ENCODE measurements at regions not wholly inside any gene's neighbourhood (a gene's known extent, or its start where the extent isn't known, plus 50 kb on each side); places are given as distances from the start of the nearest gene placed in this dataset.
"Not testable (repeated sequence)": the region's sequence is repeated elsewhere in the genome, so short reads cannot be mapped to it uniquely, and the experiment has no call there.

DNA sequence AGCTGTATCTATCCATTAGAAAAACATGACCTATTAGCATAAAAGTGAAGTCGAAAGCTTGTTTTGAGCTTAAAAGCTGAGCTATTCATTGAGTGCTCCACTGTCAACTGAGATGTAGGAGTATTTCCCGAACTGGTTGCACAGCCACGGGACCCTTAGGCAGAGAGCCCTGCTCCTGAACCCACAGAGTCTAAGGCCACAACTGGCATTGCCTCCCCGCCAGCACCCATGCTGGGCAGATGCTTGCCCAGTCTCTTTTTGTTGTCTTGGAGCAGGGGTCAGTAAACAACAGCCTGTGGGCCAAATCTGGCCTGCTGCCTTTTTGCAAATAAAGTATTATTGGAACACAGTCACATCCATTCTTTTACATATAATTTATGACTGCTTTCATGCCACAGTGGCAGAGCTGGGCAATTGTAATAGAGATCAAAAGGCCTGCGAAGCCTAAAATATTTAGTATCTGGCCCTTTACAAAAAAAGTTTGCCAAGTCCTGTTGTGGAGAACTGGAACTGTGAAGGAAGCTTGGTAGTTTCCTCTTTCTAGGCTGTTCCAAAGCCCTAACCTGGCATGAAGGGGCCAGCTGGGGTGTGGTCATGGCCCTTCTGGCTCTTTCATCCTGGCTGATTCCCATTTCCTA is 58.4 kb upstream of the WAPL start:
- no peak for DNase-seq (ENCODE audit: low spot score)

DNA sequence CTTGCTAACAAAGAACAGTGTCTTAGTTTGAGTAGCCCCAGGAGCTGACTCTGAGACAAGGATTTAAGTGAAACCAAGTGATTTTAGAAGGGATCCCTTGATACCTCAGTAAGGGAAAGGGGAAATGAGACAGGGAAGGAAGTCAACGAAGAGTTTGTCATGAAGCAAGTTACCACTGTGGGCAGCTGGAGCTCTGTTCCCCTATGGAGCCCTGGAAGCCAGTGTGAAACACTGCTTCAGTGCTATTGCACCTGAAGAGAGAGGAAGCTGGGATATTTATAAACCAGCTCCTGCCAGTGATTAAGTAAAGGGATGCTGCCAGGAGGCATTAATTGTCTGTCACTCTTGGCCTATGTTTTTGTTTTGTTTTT is 58.9 kb upstream of the WAPL start:
- no peak for DNase-seq (ENCODE audit: low spot score)

GRCh38 chr10:86583983-86584382 is 62.4 kb upstream of the WAPL start:
- peak; percentile 53 for DNase-seq (ENCODE audit: low spot score)

DNA sequence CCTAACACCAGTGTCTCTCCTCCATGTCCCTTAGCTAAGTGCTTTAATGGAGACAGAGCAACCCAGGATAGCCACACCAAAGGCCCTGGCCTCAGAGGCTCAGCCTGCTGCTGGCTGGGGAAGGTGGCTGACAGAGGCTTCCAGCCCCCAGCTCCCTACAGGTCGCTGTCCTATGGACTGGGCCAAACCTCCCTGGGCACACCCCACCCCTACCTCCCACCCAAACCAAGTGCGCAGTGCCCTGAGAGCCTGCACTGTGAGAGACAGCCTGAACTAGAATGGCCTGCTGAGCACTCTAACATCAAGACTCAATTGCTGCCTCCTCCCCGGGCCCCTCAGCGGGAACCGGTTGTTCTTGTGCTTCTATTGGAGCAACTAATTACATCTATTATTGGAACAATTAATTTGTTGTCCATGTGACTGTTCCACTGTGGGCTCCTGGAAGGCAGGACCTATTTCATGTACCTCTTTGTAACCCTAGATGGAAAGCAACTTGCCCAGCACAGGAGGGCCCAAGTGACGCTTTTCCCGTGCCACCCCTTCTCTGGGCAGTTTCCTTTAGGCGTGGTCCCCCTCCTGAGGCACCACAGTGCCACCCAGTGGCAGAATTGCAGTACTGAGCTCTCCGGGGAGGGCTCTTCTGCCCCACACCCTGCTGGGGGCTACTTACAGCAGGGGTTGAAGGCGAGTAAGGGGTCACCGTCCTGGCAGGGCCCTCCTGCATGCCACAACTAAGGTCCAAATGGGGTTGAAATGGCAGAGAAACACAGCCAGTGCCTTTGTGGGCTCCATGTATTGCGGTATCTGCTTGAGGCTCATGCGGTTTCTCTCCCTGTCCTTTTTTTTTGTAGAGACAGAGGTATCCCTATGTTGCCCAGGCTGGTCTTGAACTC is 63.7 kb upstream of the WAPL start:
- DNase-seq (ENCODE audit: low spot score): peak; percentile 86

DNA sequence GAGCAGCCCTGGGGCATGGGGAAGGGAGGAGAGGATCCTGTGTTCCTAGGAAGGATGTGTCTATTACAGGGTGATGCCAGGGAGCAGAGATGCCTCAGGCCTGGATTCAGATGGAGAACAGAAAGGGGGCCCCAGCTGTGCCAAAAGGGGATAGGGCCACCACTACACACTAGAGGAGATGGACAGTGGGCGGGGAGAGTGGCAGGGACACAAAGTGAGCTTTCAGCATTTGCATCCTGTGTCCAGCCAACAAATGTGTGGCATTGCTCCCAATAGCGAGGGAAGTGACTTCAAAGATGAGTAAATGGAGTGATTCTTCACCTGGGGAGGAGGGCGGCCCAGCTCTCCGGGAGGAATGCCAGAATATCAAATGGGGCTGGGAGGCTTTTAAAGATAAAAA is 64.9 kb upstream of the WAPL start:
- DNase-seq (ENCODE audit: low spot score): no peak

DNA sequence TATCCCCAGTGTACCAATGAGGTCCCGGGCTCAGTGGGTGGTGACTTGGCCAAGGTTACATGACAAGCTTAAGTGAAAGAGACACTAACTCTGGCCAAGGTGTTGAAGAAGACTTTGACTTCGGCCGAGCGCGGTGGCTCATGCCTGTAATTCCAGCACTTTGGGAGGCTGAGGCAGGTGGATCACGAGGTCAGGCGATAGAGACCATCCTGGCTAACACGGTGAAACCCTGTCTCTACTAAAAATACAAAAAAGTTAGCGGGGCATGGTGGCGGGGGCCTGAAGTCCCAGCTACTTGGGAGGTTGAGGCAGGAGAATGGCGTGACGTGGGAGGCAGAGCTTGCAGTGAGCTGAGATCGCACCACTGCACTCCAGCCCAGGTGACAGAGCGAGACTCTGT is 65.6 kb upstream of the OPN4 start:
- DNase-seq (ENCODE audit: low spot score): not testable (repeated sequence)

- DNase-seq (ENCODE audit: low spot score): no peak
Measured at GRCh38 chr10:86591436-86591835, 62.9 kb upstream of the OPN4 start.

DNA sequence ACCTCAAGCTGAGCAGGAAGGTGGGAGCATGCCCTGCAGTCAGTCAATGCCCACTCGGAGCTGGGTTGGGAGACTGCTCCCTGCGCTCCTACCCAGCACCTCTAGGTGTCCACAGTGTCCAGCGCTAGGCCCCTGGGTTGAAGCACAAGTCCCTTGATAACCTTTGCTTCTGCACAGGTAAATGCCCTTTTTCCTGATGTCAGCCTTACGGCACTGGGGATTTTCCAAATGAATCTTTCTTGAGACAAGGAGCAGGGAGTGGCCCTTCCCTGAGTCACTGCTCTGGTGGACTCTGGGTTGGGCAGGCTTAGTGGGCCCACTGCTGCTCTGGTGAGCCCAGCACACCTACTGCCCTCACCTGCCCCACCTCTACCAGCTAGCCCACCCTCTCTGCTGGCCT is 61.9 kb upstream of the OPN4 start:
- DNase-seq (ENCODE audit: low spot score): no peak

- no peak for DNase-seq (ENCODE audit: low spot score)
Measured at GRCh38 chr10:86594535-86594934, 59.8 kb upstream of the OPN4 start.

DNA sequence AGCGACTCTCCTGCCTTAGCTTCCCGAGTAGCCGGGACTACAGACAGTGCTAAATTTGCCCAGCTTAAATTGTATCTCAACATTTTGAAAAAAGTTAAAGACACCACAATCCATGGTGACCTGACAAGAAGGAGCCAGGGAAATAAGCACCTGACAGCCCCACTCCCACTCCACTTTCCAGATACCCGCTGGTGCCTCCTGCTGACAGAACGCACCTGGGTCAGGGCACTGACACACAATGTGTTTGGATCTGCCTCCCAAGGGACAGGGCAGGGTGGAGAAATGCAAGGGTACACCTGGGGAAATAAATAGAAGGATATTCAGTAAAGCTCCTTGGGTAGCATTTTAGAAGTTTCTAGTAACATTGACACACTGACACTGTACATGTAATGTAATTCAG is 58.9 kb upstream of the OPN4 start:
- no peak for DNase-seq (ENCODE audit: low spot score)

- DNase-seq (ENCODE audit: low spot score): no peak
Measured at GRCh38 chr10:86596266-86596665, 58.1 kb upstream of the OPN4 start.

- no peak for DNase-seq (ENCODE audit: low spot score)
Measured at GRCh38 chr10:86597306-86597705, 57.0 kb upstream of the OPN4 start.

DNA sequence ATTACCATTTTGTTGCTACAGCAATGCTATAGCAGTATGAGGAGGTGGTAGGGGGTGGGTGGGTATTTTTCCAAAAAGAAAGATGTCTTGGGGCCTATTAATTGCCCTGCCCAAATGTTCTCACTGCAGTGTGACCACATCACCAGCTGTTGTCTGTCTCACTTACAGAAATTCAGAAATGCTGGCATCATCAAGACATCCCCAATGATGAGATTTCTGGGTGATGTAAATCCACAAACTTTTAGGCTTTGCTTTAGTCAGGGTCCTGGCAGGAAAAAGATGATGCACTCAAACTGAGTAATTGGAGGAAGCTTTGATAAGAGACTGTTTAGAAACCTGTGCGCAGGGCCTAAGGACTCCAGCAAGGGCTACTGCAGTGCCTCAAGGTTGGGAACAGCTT is 56.2 kb upstream of the OPN4 start:
- DNase-seq (ENCODE audit: low spot score): no peak

DNA sequence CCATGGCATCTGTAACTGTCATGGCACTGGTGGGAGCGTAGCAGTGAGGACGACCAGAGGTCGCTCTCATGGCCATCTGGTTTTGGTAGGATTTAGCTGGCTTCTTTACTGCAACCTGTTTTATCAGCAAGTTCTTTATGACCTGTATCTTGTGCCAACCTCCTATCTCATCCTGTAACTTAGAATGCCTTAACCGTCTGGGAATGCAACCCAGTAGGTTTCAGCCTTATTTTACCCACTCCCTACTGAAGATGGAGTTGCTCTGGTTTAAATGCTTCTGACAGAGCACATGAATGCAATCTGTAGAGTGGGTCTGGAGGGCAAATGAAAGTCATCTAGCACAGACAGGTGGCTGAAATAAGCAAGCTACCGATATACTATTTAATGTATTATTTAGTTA is 55.3 kb upstream of the OPN4 start:
- no peak for DNase-seq (ENCODE audit: low spot score)

GRCh38 chr10:86599729-86600128 is 54.6 kb upstream of the OPN4 start:
- DNase-seq (ENCODE audit: low spot score): peak; percentile 34

GRCh38 chr10:86600296-86600695 is 54.1 kb upstream of the OPN4 start:
- DNase-seq (ENCODE audit: low spot score): no peak

- DNase-seq (ENCODE audit: low spot score): no peak
Measured at GRCh38 chr10:86601956-86602602, 52.3 kb upstream of the OPN4 start.

DNA sequence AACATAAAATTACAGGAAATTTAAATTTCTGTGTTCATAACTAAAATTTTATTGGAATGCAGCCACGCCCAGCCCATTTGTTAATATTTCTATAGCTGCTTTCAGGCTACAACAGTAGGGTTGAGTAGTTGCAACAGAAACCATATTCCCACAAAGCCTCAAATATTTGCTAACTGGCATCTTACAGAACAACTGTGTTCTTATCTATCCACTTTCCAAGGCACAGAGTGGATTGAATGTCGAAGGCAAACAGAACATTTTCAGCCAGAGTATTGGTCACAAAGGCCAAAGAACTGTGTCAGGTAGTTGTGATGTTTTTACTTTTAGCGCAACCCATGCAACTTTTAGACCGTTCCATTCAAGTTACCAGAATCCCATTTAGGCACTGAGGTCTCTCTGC is 51.1 kb upstream of the OPN4 start:
- DNase-seq (ENCODE audit: low spot score): no peak

All from NAMALWA (cell line).